ENCODE measurements at regions not wholly inside any gene's neighbourhood (a gene's known extent, or its start where the extent isn't known, plus 50 kb on each side); places are given as distances from the start of the nearest gene placed in this dataset.
"Not testable (repeated sequence)": the region's sequence is repeated elsewhere in the genome, so short reads cannot be mapped to it uniquely, and the experiment has no call there.

- no peak for DNase-seq
Measured at GRCh38 chr13:62167650-62168172, 752.1 kb upstream of the PCDH20 start.

- no peak for DNase-seq
Measured at GRCh38 chr13:62162860-62163259, 747.2 kb upstream of the PCDH20 start.

DNA sequence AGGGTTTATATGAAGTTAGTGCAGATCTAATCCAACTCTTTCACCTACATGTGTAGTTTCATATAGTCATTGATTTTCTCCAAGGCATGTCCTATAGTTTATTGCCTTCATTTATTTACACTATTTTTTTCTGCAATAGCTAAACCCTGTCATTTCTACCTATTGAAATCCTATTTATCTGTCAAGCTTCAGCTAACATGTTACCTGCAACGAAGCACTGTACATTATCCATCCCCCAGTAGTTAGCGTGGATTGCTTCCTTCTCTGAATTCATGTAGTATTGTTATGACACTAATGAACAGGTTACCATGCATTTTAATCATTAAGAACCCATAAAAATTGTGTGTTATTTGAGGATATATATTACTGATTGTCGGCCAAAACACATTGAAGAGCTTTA lies 742.9 kb upstream of the PCDH20 start:
- no peak for DNase-seq

- not testable (repeated sequence) for DNase-seq
Measured at GRCh38 chr13:62151724-62152123, 736.1 kb upstream of the PCDH20 start.

GRCh38 chr13:62142048-62142447 lies 726.4 kb upstream of the PCDH20 start:
- DNase-seq: no peak

DNA sequence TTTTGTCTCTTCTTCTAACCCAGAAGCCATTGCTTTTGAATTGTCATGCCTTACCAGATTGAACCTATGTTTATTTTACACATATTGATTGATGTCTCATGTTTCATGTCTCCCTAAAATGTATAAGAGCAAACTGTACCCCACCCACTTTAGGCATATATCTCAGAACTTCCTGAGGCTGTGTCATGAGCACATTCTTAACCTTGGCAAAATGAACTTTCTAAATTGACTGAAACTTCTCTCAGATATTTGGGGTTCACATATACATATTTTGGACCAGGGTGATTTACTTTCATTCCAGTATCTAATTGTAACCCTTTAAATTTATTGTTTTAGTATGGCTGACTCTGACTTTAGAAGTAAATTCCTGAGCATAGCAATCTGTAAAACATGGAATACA lies 723.9 kb upstream of the PCDH20 start:
- DNase-seq: no peak

GRCh38 chr13:62137629-62138405 lies 722.2 kb upstream of the PCDH20 start:
- no peak for DNase-seq

GRCh38 chr13:62131604-62132003 lies 716.0 kb upstream of the PCDH20 start:
- DNase-seq: no peak

DNA sequence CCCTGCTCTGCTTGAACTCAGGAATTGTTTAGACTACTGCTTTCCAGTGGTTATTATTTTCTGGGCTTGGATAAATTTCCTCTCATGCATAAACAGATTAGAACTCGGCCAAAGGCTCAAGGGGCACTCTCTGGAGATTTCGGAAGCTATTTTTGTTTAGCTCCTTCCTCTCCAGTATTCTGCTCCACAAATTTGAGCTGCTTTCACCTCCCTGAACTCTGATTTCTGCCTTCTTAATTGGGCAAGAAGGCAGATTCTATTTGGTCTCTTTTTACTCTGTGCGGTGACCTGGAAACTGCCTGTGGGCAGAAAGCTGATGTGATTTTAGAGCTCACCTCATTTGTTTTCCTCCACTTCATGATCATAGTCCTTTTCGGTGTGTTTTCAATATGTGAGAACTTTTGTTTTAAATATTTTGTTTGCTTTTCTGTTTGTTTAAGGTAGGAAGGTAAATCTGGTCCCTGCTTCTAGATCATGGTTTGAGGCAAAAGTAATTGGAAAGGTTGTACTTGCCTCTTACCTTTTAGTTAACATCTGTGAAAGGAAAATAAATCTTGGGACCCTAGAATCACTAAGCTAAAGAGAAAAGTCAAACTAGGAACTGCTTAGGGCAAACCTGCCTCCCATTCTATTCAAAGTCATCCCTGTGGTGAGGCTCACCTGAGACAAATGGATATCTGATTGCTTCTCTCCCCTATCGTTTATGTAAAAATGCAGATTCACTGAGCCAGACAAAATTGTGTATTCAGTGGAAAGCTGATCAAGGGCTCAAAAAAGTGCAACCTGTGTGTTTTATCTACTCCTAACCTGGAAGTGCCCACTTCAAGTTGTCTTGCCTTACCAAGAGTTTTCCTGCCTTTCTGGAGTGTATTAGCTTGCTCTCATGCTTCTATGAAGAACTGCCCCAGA lies 714.7 kb upstream of the PCDH20 start:
- DNase-seq: no peak

GRCh38 chr13:62129000-62129551 lies 713.4 kb upstream of the PCDH20 start:
- DNase-seq: no peak

DNA sequence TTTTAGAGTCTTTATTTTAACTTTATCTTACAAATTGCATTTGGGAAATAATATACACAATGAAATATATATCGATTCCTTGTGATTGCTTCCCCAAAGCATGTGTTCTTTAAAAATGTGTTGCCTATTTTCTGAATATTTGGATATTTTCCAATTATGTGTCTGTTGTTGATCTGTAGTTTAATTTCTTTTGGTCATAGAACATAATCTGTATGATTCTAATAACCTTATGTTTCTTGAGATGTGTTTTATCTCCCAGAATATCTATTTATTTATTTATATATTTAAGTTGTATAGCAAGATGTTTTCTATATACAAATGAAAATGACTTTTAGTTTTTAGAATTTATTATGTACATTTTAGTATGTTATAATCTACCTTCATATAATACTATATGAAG lies 710.8 kb upstream of the PCDH20 start:
- DNase-seq: no peak

GRCh38 chr13:62125451-62125850 lies 709.8 kb upstream of the PCDH20 start:
- DNase-seq: no peak

DNA sequence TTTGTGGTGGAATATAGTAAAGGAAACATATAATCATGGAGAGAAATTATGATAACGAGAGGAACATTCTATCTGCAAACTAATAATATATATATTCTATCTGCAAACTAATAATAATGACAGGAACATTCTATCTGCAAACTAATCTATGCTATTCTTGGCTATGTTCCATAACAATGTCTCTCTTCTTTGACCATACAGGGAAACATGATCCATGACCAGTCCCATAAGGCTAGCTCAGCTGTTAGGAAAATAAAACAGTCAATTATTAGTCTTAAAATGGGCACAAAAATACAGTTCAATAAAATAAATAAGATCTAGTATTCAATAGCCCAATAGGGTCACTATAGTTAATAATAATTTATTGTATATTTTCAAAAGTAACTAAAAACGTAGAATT lies 707.8 kb upstream of the PCDH20 start:
- DNase-seq: no peak

GRCh38 chr13:62122434-62122833 lies 706.8 kb upstream of the PCDH20 start:
- no peak for DNase-seq

DNA sequence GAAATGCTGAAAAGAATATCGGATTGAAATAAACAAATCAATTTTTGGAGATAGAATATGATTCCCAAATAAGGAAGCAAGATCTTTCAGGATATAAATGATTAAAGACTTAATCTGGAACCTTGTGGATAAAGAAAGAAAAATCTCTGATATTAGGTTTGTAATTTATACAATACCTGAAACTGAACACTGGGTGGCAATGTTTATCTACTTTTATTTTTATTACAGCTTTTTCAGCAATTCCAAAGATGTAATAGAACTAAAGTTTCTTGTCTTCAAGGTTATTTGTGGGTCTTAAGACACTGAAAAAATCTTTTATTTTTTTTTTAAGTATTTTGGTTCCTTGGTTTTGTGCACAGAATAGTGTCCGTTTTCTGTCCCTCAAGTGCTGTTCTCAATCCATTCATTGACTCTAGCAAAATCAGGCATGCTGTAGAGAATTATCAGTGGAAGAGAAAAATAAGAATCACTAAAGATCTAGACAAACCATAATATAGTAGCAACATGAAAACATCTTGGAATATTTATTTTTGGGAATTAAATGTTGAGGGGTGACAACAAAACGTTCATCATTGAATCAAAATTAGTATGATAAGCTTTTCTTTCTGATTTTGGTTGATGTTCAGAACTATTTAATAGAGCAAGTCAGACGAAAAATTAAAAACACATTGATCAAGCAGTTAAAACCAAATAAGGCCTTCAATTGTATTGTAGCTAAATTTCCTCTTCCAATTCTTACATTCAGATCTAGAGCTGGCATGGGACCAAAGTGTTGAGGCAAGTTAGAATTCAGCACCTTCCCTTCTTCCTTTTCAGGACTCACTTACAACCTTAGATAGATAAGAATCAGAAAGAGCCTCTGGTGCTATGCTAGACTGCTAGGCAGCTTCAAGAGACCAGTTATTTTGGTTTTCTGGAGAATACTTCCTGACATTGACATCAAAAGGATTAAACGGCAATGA lies 704.4 kb upstream of the PCDH20 start:
- no peak for DNase-seq

DNA sequence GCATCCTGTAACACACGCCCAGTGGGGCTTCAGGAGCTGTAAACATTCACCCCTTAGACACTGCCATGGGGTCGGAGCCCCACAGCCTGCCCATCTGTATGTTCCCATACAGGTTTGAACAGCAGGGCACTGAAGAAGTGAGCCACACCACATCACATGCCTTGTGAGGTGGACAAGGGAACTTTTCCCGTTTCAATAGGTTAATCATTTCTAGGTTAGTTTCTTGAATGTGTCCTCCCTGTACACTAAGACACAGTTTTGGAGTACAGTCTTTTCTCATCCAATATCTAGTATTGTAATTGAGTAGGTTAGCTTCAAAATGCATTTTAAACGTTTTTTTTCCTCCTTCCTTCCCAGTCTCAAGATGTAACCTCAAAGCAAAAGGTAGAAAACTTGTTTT lies 700.2 kb upstream of the PCDH20 start:
- DNase-seq: no peak

DNA sequence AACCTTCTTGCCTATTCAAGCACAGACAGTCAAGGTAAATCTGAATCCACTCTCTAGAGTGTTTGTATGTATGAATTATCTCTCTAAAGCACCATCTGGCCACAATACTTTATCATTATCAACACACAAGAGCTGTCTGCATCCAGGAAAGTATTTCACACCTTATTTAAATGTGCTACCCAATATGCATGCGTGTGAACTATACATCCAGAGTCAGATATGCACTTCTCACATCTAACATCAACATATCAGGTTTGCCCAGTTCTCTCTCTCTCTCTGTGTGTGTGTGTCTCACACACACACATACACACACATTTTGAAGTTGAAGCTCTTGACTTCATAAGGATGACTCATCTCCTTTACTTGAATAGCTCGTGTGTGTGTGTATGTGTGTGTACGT lies 697.5 kb upstream of the PCDH20 start:
- no peak for DNase-seq

GRCh38 chr13:62110079-62110478 lies 694.4 kb upstream of the PCDH20 start:
- DNase-seq: no peak

DNA sequence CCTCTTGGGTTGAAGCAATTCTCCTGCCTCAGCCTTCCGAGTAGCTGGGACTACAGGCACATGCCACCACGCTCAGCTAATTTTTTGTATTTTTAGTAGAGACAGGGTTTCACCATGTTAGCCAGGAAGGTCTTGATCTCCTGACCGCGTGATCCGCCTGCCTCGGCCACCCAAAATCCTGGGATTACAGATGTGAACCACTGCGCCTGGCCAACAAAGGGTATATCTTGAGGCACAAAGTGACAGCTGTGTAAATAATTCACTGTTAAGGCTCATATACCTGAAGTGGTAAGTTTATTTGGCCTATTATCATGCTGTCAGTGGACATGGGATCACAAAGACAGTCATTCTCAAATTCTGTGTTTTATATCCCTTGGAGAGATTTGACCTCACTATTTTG lies 688.5 kb upstream of the PCDH20 start:
- DNase-seq: not testable (repeated sequence)

- DNase-seq: no peak
Measured at GRCh38 chr13:62096652-62097051, 681.0 kb upstream of the PCDH20 start.

DNA sequence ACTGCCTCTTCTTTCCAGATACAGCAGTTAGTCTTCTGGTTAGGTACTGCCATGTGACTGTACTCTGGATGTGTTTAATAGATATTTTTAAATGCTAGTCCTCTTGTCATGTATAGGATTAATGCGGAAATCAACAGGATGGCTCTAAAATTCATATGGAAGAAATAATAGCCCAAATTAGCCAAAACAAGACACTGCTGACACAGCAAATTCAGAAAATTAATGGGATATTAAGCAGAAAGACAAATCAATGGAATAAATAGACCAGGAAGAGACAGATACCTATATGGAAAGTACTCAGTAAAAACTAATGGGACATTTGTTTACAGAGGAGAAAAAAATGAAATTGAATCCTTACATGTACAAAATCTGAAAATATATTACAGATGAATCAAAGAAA lies 679.3 kb upstream of the PCDH20 start:
- no peak for DNase-seq

All from T-helper 1 cell (primary cell).